Kidney (tissue), 13 donors: ENCODE measurements at regions not wholly inside any gene's neighbourhood (a gene's known extent, or its start where the extent isn't known, plus 50 kb on each side); places are given as distances from the start of the nearest gene placed in this dataset.

ENCODE experiments used
- DNase-seq, 5 donors: peaks; one replicate each; pipeline ENCODE4 v3.0.0-alpha.2; 2013 to 2020
- FAIRE-seq: peaks from 2 replicates; lab custom pipeline; 2012; peaks lifted over from hg19 to GRCh38; lab: Jason Lieb, UNC
- H3K27ac ChIP-seq, 2 donors: one replicate each; pipeline ENCODE4 v1.7.0; 2013; ENCODE audit warnings: low read depth in 2 of 2, low read length in 2 of 2, inconsistent platforms in 1 of 2
- H3K27me3 ChIP-seq: one replicate; pipeline ENCODE4 v1.7.1; 2013; ENCODE audit warnings: low read length, inconsistent platforms; ENCODE audit not compliant: control insufficient read depth, insufficient read depth
- H3K36me3 ChIP-seq, 3 donors: one replicate each; pipeline versions ENCODE4 v1.7.0 to v1.7.1; 2013; ENCODE audit warnings: low read length in 3 of 3, control low read depth in 1 of 3, inconsistent platforms in 1 of 3; ENCODE audit not compliant: insufficient read depth in 3 of 3, control insufficient read depth in 2 of 3
- H3K4me1 ChIP-seq, 3 donors: one replicate each; pipeline versions ENCODE4 v1.7.0 to v1.7.1; 2013; ENCODE audit warnings: low read length in 3 of 3, inconsistent platforms in 1 of 3, low read depth in 1 of 3; ENCODE audit not compliant: control insufficient read depth in 2 of 3, insufficient read depth in 2 of 3
- H3K4me3 ChIP-seq, 3 donors: one replicate each; pipeline versions ENCODE4 v1.7.0 to v1.8.1; 2013; ENCODE audit warnings: low read length in 3 of 3, control low read depth in 1 of 3, inconsistent platforms in 1 of 3
- H3K9ac ChIP-seq, 3 donors: one replicate each; pipeline versions ENCODE4 v1.7.0 to v1.7.1; 2013; ENCODE audit warnings: low read length in 3 of 3, control low read depth in 1 of 3, inconsistent platforms in 1 of 3
- H3K9me3 ChIP-seq, 3 donors: one replicate each; pipeline versions ENCODE4 v1.7.0 to v1.7.1; 2013; ENCODE audit warnings: low read length in 3 of 3, control low read depth in 1 of 3, inconsistent platforms in 1 of 3; ENCODE audit not compliant: control insufficient read depth in 2 of 3, insufficient read depth in 1 of 3
- CTCF ChIP-seq: IDR thresholded peaks from 3 replicates; pipeline ENCODE4 v1.5.1; 2012; ENCODE audit warnings: mild to moderate bottlenecking, moderate library complexity, borderline replicate concordance; ENCODE audit not compliant: insufficient read depth; ENCODE audit errors: extremely low read depth
- intact Hi-C: fragments of 100-400 bp; cut with DNase I; formaldehyde crosslinking; loops from one replicate; pipeline ENCODE4 v1.11.1; 2022
- donor health status: control.
- donor health status: control.
- donor health status: control.
- donor health status: control.
- donor health status: control.
- donor health status: DM: yes; HTN: yes; CAD: no.
- donor health status: Normal renal cell carcinoma (clear cell type).

- no peak for TF ChIP-seq CTCF
- no peak for DNase-seq
- Histone ChIP-seq H3K9me3 (no peaks in the 10 kb centered on the region), H3K4me3 (no peak overlapping the region), H3K36me3 (no peaks in the 10 kb centered on the region), H3K27ac (no peak overlapping the region), H3K27me3 (peaks cover 4% of the 10 kb centered on the region), H3K4me1 (peaks cover 0 to 4% (median 0%) of the 10 kb centered on the region in 3 donors), H3K9ac (no peak overlapping the region)
- intact Hi-C loops, result no loop called here
- no peak for FAIRE-seq
Observed at GRCh38 chr20:62588458-62589149, 53.7 kb upstream of the SLCO4A1 start.

- Histone ChIP-seq H3K9ac (no peak overlapping the region), H3K27ac (no peak overlapping the region), H3K36me3 (no peaks in the 10 kb centered on the region), H3K4me3 (no peak overlapping the region), H3K9me3 (no peaks in the 10 kb centered on the region), H3K4me1 (peaks cover 0 to 4% (median 0%) of the 10 kb centered on the region in 3 donors), H3K27me3 (peaks cover 4% of the 10 kb centered on the region)
- DNase-seq (no peak), FAIRE-seq (no peak)
- intact Hi-C loops, result no loop called here
- no peak for TF ChIP-seq CTCF
Observed at GRCh38 chr20:62589150-62589498, 53.2 kb upstream of the SLCO4A1 start.

- no peaks in the 10 kb centered on the region for H3K9me3 ChIP-seq
- H3K4me3 ChIP-seq, result no peak overlapping the region
- no peak overlapping the region for H3K27ac ChIP-seq
- no peaks in the 10 kb centered on the region for H3K36me3 ChIP-seq
- no peak for TF ChIP-seq CTCF
- H3K27me3 ChIP-seq, result peaks cover 4% of the 10 kb centered on the region
- intact Hi-C loops, result no loop called here
- no peak overlapping the region for H3K9ac ChIP-seq
- H3K4me1 ChIP-seq, result peaks cover 0 to 4% (median 0%) of the 10 kb centered on the region in 3 donors
- no peak for DNase-seq
- no peak for FAIRE-seq
Observed at GRCh38 chr20:62589720-62590119, 52.6 kb upstream of the SLCO4A1 start.
